RCC 7860 (cell line): ENCODE measurements at regions not wholly inside any gene's neighbourhood (a gene's known extent, or its start where the extent isn't known, plus 50 kb on each side); places are given as distances from the start of the nearest gene placed in this dataset.

Source experiments
- DNase-seq: peaks from one replicate; pipeline ENCODE4 v3.0.0-alpha.2; 2015; ENCODE audit warnings: low spot score
- FAIRE-seq: peaks from 2 replicates; lab custom pipeline; 2012; peaks lifted over from hg19 to GRCh38; lab: Jason Lieb, UNC

GRCh38 chr5:6201631-6202030 lies 176.7 kb downstream of the MED10 start:
- DNase-seq = no peak
- FAIRE-seq = no peak

- FAIRE-seq (no peak), DNase-seq (no peak)
These were observed 179.8 kb downstream of the MED10 start for GRCh38 chr5:6198531-6198930.

DNA sequence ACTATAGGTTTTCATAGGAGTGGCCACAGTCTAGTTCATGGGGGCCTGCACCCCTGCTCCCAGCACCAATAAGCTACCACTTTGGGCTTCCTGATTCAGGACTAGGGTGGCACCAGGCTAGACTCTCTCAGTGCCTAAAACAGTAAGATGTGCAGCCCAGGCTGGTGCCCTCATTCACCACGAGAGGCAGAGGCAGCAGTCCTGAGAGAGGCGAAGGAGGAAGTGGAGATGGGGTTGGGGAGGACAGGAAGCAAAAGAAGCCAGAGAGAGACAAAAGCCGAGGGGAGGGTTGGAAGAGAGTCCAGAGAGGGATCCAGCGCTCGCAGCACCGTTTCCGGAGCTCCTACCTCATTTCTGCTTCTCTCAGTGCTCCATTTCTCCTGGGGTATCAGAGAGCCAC lies 180.9 kb downstream of the MED10 start:
- DNase-seq (no peak), FAIRE-seq (no peak)

GRCh38 chr5:6195711-6196358 lies 182.5 kb downstream of the MED10 start:
- FAIRE-seq = no peak
- no peak for DNase-seq

DNA sequence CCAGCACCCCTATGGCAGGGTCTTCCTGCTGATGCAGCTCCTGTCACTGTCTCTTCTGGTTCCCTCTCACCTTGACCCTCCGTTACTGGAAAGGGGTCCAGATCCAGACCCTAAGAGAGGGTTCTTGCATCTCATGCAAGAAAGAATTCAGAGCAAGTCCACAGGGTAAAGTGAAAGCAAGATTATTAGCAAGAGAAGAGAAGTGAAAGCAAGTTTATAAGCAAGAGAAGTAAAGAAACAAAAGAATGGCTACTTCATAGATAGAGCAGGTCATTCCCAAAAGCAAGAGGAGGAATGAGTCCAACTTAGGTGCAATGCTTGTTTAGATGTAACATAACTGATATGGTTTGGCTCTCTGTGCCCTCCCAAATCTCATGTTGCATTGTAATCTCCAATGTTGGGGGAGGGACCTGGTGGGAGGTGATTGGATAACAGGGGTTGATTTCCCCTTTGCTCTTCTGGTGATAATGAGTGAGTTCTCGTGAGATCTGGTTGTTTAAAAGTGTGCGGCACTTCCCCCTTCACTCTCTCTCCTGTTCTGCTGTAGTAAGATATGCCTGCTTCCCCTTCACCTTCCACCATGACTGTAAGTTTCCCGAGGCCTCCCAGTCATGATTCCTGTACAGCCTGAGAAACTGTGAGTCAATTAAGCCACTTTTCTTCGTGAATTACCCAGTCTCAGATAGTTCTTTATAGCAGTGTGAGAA lies 183.3 kb downstream of the MED10 start:
- FAIRE-seq = no peak

GRCh38 chr5:6194261-6194875 lies 184.0 kb downstream of the MED10 start:
- DNase-seq (no peak), FAIRE-seq (no peak)

More for the DNA sequence above, 183.3 kb downstream of the MED10 start:
- no peak for DNase-seq

GRCh38 chr5:6193310-6193709 lies 185.0 kb downstream of the MED10 start:
- FAIRE-seq = no peak

GRCh38 chr5:6190838-6191237 lies 187.5 kb downstream of the MED10 start:
- FAIRE-seq = no peak
- no peak for DNase-seq

More at GRCh38 chr5:6193310-6193709, 185.0 kb downstream of the MED10 start:
- DNase-seq = no peak

DNA sequence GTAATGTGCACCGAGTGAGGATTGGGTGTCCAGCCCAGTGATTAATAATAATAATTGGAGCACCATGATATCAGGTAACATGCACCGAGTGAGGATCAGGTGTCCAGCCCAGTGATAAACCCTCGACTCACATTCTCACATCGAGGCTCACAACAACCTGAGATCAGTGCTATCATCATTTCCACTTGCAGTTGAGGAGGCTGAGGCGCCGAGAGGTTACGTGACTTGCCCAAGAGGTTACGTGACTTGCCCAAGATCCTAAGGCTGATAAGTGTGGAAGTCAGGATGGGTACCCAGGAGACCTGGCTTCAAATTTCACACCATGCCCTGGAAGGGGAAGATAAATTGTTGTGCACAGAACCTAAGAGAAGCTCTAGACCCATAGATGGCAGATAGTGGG lies 189.4 kb downstream of the MED10 start:
- FAIRE-seq = no peak

DNA sequence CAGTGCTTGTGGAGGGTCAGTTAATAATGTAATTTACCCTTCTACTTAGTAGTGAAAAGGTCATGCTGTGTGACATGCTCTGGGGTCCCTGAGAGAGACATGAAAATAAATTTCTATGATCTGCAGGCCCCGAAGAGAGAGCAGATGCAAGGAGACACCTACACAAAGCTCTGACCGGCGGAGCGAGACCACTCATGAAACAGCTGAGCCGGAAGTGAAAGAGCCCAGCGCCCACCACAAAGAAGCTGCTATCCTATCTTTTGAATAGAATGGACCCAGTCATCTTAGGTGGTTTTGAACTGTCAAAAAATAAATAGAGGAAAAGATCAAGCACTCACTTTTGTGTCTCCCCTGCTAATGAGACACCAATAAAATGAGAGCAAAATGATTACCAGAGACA lies 190.0 kb downstream of the MED10 start:
- FAIRE-seq = no peak
- DNase-seq = no peak

More for the DNA sequence above, 189.4 kb downstream of the MED10 start:
- no peak for DNase-seq

DNA sequence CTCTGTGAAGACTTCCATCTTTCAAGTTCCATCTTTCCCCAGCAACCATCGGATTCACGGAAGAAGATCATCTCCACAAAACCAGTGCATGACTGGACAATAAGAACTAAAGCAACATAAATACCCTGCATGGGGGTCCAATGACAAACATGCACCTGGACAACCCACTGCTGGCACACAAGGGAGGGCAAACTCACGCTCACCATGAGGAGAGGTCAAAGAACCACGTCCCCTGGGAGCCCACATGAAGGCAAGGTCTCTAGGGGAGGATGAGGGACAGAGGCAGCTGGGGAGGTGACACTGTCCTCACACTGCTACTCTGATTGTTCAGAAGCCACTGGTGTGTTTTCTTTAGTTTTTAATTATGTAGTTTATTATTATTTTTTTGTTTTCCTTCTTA lies 190.8 kb downstream of the MED10 start:
- DNase-seq (no peak), FAIRE-seq (no peak)

DNA sequence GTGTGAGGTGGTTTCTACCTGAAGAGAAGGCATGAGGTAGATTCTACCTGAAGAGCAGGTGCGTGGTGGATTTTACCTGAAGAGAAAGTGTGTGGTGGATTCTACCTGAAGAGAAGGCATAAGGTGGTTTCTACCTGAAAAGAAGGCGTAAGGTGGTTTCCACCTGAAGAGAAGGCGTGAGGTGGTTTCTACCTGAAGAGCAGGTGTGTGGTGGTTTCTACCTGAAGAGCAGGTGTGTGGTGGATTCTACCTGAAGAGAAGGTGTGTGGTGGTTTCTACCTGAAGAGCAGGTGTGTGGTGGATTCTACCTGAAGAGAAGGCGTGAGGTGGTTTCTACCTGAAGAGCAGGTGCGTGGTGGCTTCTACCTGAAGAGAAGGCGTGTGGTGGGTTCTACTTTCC lies 192.8 kb downstream of the MED10 start:
- DNase-seq (no peak), FAIRE-seq (no peak)

DNA sequence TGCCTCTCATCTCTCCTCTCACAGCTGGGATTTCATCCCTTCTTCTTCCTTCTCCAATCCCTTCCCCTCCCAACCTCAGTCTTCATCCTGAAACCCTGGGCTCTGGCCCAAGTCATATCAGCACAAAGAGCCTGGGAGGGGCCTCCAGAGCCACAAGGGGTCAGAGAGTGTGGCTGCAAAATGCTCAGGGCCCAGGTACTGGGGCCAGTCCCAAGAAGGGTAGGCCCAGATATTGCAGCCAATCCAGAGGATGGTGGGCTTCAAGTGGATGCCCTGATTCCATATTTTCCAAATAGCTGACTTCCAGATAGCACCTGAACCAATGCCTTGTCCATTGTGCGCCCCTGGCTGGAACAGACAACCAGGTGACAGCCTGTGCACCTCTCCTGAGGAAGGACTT lies 193.9 kb downstream of the MED10 start:
- FAIRE-seq (no peak), DNase-seq (no peak)

DNA sequence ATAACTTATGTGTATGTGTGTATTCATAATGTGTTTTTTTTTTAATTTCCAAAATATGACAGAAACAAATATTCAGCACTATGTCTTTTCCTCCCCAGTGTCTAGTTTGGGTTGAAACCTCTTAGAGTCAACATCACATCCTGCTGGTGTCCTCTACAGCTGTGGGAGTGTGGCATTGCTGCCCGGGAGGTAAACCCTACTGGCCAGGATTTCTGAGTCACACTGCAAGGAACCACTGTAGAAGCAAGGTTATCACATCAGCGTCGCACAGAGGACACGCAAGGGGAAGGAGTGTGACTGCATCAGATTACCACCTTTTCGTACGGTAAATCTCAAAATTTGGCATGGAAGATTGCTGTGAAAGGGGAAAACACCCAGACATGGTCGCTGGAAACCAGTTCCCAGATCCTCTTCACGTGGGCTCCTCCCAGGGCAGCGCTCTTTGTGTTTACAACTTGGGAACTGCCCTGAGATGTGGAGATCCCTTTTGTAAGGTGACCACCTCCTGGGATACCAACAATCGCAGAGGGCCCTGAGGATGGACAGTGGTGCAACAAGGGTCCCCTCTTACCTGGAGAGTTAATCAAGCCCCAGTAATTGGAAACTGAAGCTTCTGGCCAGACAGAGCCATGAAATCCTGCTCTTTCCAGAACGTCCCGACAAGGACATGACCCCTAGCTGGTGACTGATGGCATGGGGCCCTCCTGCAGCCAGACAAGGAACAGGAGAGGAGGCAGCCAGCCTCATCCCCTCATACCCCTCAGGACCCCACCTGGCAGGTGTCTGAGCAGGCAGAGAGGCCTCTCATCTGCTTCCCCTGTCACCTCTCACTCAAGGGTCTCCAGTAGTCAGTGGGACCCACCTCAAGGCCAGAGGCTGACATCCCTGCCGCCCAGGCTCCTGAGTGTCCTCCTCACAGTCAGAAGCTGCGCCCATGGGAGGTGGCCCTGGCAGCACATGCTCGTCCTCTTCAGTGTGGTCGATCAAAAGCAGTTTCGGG lies 194.7 kb downstream of the MED10 start:
- DNase-seq (peak; percentile 54), FAIRE-seq (no peak)

DNA sequence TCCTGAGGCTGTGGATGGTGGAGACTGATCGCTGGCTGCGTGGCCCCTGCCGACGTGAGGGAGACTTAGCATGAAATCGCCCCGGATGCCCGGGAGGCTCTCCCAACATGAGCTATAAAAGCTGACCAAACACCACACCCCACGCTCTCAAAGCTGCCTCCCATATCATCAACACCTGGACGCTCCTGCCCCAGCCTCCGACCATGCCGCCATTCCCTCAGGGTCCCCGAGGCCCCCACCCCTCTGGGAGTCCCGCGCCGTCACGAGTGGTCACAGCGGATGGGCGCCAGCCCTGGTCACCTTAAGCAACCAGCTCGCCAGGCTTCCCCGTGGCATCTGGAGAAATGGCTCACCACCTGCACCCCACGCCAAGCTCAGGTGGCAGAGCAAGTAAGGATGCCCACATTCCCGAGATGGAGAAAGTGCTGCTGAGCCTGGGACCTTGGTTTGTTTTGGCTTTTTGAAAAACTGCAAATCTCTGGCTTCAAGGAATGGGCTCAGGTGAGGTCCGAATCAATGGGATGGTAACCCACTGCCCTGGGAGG lies 196.0 kb downstream of the MED10 start:
- DNase-seq = no peak
- FAIRE-seq = no peak

- FAIRE-seq (no peak), DNase-seq (no peak)
These were observed 196.5 kb downstream of the MED10 start for GRCh38 chr5:6181871-6182270.

DNA sequence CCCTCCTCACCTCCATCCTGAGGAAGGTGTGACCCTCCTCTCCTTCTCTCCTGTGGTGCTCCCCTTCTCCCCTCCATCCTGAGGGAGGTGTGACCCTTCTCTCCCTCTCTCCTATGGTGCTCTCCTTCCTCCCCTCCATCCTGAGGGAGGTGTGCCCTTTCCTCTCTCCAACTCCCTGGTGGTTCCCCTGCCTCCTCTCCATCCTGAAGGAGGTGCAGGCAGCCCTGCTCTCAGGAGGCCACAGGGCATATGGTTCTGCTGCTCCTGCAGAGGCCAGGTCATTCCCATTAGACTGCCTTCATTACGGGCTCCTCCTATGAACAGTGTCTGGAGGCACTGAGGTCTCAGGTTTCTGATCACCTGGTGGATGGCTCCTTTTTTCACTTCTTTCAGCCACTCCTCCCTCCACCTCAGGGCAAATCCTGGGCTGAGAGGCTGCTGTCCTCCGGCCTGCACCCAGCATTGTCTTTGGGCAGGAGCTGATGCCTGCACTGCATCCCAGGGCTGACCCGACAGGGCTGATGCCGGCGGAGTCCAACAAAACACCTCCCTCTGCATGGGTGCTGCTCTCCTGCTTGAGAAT lies 197.1 kb downstream of the MED10 start:
- DNase-seq = no peak
- no peak for FAIRE-seq

DNA sequence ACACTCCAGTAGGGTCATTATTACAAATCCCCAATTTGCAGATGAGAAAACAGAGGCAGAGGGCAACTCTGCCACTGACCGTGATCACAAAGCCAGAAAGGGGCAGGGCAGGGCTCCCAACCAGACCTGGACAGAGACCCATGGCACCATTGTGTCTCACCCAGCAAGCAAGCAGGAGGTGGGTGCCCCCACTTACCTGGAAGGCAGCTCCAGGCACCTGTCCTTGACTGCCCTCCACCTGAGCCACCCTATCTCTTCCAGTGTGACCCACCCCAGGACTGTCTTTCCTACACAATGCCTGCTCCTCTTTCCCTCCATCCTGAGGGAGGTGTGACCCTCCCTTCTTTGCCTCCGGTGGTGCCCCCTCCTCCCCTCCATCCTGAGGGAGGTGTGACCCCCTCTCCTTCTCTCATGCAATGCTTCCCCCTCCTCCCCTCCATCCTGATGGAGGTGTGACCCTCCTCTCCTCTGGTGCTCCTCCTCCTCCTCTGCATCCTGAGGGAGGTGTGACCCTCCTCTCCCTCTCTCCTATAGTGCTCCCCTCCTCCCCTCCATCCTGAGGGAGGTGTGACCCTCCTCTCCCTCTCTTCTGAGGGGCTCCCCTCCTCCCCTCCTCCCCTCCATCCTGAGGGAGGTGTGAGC lies 198.0 kb downstream of the MED10 start:
- DNase-seq (no peak), FAIRE-seq (no peak)

DNA sequence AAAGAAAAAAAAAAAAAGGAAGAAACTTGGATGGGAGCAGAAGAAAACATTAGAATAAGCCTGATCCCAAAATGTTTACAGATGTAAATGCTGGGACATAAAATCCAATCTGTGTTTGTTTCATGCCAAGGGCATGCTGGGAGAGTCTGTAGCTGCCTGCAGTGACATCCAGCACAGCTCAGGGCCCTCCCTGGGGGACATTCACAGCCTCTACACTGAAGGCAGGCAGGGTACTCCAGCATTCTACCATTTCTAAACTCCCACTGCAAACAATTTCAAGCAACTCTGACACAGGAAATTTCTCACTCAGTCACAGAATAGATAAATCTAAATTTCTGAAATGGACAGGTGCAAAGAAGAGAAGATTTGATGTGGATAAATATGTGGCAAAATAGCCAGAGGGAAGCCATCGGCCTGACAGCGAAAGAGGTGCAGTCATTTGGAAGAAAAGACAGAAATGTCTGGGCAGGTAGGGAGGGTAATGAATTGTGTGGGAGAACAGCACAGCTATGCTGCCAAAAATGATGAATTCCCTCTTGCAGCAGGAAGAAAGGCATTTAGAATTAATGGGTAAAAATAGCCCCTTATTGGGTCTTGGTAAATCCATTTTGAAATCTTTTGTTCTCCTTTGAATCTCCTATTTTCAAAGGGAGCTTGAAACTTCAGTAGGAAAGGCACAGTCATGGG lies 199.4 kb downstream of the MED10 start:
- DNase-seq (no peak), FAIRE-seq (no peak)
